D721Med (cell line): ENCODE measurements at regions not wholly inside any gene's neighbourhood (a gene's known extent, or its start where the extent isn't known, plus 50 kb on each side); places are given as distances from the start of the nearest gene placed in this dataset.

Experiments
- DNase-seq: peaks from one replicate; pipeline ENCODE4 v3.0.0; 2011; ENCODE audit warnings: low spot score; ENCODE audit not compliant: insufficient read length
- FAIRE-seq: peaks from 2 replicates; lab custom pipeline; 2011; peaks lifted over from hg19 to GRCh38; lab: Jason Lieb, UNC
- TF ChIP-seq, protein P1 (sequence below): IDR thresholded peaks from 2 replicates; pipeline ENCODE4 v1.5.1; 2012; ENCODE audit warnings: mild to moderate bottlenecking, control low read depth; ENCODE audit not compliant: insufficient read depth; ENCODE audit errors: missing control alignments

DNA sequence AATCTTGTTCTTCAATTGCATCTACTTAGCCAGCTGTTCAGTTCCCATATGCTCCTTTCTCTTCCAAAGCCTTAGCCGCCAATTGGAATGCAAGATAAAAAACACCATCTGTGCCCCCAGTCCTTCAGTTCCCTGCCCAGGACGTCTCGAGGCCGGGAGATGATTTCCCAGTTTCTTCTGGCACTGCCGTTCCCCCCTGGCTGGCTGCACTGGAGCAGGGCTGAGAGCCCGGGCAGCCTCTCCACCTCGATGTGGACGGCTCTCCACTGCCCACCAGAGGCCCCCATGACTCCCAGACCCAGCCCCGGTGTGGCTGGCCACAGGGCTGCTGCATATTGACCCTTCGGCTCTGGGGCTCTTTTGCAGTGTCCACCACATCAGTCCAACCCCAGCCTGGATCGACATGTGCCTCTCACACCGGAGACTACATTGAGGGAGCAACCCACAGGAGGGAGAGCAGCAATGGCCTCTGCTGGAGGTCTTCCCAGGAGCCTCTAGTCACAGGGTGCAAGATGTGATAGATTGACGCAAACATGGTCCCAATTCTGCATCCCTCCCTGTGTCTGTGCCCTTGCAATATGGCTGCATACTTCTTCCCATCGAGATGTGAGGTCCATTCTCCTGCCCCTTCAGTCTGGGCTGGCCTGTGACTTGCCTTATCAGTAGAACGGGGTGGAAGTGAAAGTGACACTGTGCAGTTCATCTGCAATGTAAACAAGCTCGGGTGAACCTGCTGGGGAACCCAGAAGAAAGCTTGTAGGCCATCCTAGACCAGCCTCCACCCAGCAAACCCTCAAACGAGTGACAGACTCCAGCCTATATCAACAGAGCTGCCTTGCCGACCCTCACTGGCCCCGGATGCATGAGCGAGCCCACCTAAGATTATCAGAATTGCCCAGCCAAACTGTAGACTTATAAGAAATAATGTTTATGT lies 52.3 kb upstream of the PRR20G start:
- no peak for FAIRE-seq
- DNase-seq: peak; percentile 60
- TF ChIP-seq, protein P1, sequence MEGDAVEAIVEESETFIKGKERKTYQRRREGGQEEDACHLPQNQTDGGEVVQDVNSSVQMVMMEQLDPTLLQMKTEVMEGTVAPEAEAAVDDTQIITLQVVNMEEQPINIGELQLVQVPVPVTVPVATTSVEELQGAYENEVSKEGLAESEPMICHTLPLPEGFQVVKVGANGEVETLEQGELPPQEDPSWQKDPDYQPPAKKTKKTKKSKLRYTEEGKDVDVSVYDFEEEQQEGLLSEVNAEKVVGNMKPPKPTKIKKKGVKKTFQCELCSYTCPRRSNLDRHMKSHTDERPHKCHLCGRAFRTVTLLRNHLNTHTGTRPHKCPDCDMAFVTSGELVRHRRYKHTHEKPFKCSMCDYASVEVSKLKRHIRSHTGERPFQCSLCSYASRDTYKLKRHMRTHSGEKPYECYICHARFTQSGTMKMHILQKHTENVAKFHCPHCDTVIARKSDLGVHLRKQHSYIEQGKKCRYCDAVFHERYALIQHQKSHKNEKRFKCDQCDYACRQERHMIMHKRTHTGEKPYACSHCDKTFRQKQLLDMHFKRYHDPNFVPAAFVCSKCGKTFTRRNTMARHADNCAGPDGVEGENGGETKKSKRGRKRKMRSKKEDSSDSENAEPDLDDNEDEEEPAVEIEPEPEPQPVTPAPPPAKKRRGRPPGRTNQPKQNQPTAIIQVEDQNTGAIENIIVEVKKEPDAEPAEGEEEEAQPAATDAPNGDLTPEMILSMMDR: no peak

DNA sequence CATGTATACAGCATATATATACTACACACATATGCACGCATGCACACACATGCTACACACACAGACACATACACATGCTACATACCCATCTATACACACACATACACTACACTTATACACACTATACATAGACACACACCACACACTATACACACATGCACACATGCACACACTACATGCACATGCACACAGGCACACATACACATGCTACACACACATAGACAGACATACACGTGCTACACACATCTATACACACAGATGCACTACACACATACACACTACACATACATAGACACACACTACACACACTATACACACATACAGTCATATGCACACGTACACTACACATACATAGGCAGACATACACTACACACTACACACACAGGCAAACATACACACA lies 51.2 kb upstream of the PRR20G start:
- FAIRE-seq (peak; percentile 21), DNase-seq (no peak)
- TF ChIP-seq, protein P1: no peak

DNA sequence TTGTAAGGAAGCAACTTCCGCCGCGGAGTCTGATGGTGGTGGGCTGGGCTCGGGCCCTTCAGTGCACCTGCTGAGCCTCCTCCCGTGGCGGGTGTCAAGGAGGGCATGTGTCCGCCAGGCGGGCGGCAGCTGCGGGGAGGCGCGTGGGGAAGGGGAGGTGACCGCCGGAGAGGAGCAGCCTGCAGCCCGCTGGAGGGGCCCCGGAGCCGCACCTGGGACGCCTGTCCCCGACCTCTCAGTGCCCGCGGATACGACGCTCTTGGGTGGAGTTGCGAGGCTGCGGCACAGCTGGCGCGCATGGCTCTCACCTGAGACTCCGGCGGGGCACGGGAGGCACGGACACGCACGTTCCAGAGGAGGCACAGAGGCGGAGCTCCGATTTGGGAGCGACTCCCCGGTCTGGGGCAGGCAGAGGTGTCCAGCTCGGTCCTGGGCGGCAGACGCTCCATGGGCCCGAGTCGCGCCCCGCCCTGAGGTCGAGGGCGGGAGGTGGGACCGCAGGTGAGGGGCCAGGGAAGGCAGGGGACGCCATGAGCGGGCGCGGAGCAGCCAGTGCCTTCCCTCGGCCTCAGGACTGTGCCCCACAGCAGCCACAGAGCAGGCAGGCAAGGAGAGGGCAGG lies 50.2 kb upstream of the PRR20G start:
- TF ChIP-seq, protein P1: no peak
- FAIRE-seq: no peak
- DNase-seq: no peak
